HG03135 (cell line): ENCODE measurements at regions not wholly inside any gene's neighbourhood (a gene's known extent, or its start where the extent isn't known, plus 50 kb on each side); places are given as distances from the start of the nearest gene placed in this dataset.

Experiments used
- ATAC-seq: cut with Tn5 transposase; IDR thresholded peaks from one replicate; pipeline ENCODE4 v1.9.1; 2021; ENCODE audit warnings: mild to moderate bottlenecking, moderate library complexity; ENCODE audit not compliant: unreplicated experiment

GRCh38 chr5:125346316-125346715, 599.9 kb upstream of the ZNF608 start:
- ATAC-seq = no peak

- no peak for ATAC-seq
These were observed 601.8 kb upstream of the ZNF608 start for GRCh38 chr5:125348221-125348692.

DNA sequence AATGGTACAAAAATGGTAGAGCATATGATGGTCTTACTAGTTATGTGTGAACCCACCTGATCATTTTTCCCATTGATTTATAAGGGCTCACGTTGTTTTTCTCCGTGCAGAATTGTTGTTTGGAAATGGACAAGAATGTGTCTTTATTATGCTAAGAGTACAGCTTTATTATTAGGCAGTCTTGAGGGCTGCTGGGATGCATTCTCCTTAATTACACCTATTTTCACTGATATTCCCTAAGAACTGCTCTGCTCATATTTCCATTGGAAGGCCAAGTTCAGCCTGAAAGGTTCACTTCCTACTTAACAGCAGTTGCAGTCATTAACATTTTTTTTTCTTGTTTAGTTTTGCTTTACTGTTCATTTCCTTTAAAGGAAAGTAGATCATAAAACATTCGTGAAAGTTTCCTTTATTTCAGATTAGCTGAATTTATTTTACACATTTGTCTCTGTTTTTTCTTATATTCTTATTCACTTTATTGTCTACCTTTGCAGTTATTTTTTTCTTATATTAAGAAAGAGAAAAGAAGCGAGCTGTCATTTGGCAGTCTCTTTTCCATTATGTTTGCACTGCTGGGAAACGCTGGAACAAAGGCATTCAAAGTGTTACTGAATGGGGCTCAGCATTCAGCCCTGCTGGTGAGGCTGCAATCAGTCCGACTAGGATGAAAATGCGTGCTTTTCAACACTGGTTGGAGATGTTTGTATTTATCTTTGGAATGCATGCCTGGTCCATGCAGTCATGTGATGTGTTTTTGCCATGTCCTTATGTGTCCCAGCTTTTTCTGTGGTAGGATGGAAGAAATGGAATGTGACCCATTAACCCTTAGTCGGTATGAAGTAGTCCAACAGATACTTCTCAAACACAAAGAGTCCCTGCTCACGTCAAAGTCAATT, 602.7 kb upstream of the ZNF608 start:
- ATAC-seq = no peak

DNA sequence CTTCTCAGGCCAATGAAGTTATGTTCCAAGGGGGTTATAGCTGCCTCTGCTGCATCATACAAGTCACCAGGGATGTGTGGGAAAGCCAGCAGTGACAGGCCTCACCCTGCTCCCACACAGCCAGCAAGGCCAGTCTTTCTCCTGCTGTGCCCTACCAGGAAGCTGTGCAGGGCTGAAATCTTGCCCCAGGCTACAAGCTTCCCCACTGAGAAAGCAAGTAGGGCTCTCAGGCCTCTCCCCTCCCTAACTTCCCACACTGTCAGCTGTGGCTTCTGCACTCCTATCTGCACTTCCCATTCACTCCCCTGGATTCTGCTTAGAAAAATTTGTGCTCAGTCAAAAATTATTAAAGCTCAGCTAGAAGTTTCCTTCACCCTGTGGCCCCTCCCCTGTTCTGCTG, 611.2 kb upstream of the ZNF608 start:
- ATAC-seq = no peak

- ATAC-seq = no peak
These were observed 619.3 kb upstream of the ZNF608 start for GRCh38 chr5:125365747-125366146.

DNA sequence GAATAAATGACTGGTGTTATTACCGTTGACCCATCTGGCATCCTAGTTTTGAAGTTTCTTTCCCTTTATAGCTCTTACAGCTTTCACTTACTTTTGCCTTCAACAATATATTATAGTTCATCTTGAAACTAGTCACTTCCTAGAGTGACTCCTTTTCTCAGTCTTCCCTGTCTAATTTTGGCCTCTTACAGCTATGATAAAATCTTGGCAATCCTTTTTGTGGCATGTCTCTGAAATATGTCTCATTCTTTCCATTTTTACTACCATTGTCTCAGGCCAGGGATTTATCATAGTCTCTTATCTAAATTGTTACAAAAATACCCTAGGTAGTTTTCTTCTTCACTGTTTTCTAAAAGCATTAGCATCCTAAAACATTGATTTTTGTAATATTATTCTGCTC, 621.3 kb upstream of the ZNF608 start:
- ATAC-seq = no peak

GRCh38 chr5:125370461-125371205, 624.2 kb upstream of the ZNF608 start:
- no peak for ATAC-seq

- no peak for ATAC-seq
These were observed 626.5 kb upstream of the ZNF608 start for GRCh38 chr5:125372694-125373631.

DNA sequence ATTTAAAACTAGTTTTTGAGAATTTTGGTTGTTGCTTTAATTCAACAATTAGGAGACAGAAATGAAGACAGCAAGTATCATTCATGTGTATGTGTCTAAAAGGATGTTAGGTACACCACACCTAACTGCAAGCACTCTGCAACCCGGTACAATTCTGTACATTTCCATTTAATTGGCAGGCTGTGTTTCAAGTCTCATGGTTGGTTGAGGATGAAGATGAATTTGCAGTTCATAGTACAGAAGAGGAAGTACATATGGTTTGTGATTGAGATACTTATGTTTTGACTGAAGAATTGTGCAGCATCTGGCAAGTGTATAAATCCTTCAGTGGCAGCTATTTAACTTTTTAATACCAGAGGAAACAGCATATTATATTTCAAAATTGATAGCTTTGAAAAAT, 628.7 kb upstream of the ZNF608 start:
- ATAC-seq = no peak

DNA sequence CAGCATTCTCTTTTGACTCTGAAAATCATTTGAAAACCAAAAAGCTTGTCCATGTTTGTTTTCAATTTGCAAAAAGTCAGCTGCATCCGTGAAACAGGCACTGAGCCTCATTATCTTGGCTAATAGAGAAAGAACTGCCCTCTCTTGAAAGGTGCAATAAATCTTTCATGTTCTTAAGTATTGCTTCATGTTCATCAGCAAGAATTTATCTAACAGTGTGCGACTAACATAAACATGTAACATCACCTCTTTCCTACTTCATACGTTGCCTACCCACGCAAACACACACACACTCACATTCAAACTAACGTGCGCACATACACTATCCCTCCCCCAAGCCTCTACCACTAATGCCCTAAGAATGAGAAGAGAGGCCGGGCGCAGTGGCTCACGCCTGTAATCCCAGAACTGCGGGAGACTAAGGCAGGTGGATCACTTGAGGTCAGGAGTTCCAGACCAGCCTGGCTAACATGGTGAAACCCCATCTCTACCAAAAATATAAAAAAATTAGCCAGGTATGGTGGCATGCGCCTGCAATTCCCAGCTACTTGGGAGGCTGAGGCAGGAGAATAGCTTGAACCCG, 629.7 kb upstream of the ZNF608 start:
- no peak for ATAC-seq

DNA sequence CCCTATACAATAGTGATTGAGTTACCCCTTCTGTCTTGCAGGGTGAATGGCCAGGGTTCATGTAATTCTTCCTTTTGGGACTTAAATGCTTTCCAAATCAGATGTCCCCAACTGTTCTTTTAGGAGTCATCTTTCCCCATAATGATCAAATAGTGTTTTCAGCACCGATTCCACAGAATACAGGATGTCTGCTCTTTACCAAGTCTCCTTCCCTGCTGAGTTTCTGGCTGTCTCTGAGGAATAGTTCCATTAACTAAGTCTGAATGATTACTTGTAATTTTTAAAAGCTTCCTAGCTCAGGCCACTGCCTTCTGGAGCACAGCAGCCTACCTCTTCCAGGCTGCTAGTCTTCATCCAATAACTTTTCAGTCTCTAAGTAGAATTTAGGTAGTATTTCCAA, 630.7 kb upstream of the ZNF608 start:
- ATAC-seq = no peak

GRCh38 chr5:125381290-125381689, 634.9 kb upstream of the ZNF608 start:
- no peak for ATAC-seq

- ATAC-seq = no peak
These were observed 637.6 kb upstream of the ZNF608 start for GRCh38 chr5:125384071-125384470.

DNA sequence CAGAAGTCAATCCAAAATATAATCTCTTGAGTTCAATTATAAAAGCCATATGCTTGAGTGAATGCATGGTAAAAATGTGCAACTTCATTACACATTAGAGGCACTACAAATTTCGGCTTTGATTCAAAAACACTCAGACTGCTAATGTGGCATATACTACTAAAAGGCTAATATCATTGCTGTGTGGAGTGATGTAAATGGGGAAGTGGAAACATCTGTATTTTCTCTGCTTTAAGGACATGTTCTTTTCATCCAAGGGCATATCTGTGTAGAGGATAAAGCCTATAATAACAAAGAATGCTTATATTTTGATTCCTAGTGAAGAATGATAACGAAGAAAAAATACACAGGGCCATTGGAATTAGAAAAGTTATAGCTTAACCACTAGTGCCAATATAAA, 643.9 kb upstream of the ZNF608 start:
- ATAC-seq = no peak

- no peak for ATAC-seq
These were observed 646.9 kb upstream of the ZNF608 start for GRCh38 chr5:125393221-125393815.

- ATAC-seq = no peak
These were observed 648.3 kb upstream of the ZNF608 start for GRCh38 chr5:125394661-125395280.

DNA sequence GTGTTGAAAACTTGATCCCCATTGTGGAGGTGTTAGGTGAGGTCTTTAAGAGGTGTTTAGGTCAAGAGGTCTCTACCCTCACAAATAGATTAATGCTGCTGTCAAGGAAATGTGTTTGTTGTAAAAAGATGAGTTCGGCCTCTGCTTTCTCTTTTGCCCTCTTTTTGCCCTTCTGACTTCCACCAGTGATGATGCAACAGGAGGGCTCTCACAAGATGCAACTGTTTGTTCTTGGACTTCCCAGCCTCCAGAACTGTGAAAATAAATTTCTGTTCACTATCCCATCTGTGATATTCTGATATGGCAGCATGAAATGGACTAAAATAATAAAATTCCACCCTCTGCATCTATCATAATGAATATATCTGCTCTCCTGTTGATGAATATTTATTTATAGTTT, 650.0 kb upstream of the ZNF608 start:
- ATAC-seq = no peak

GRCh38 chr5:125398466-125398865, 652.0 kb upstream of the ZNF608 start:
- no peak for ATAC-seq

- no peak for ATAC-seq
These were observed 653.4 kb upstream of the ZNF608 start for GRCh38 chr5:125399885-125400284.
